ENCODE measurements at regions not wholly inside any gene's neighbourhood (a gene's known extent, or its start where the extent isn't known, plus 50 kb on each side); places are given as distances from the start of the nearest gene placed in this dataset.
"Not testable (repeated sequence)": the region's sequence is repeated elsewhere in the genome, so short reads cannot be mapped to it uniquely, and the experiment has no call there.

DNA sequence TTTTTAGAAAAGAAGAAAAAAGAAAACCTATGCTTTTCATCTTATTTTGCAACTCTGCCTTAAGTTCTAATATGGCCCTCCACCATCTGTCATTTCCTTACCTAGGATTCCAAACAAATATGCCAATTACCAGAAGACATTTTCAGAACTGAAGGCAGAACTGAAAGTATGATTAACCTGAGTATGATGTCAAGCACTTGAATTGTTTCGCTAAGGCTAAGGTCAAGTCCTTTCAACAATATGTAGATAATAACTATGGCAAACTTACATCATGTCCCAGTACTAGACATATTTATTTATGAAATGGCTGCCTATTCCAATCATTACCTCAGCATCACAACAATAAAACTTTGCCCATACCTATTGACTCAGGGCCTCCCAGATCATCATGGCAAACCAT is 91.0 kb downstream of the OR13H1 start:
- Mint-ChIP-seq H3K36me3 (ENCODE audit: unreplicated experiment) (no peaks in the 10 kb centered on the region), H3K27ac (ENCODE audit: unreplicated experiment) (no peak overlapping the region), H3K4me3 (ENCODE audit: unreplicated experiment) (no peak overlapping the region), H3K4me1 (ENCODE audit: low read depth, unreplicated experiment) (no peaks in the 10 kb centered on the region), H3K9me3 (ENCODE audit: unreplicated experiment) (no peaks in the 10 kb centered on the region), H3K27me3 (ENCODE audit: unreplicated experiment) (no peaks in the 10 kb centered on the region)
- TF ChIP-seq, protein P1, sequence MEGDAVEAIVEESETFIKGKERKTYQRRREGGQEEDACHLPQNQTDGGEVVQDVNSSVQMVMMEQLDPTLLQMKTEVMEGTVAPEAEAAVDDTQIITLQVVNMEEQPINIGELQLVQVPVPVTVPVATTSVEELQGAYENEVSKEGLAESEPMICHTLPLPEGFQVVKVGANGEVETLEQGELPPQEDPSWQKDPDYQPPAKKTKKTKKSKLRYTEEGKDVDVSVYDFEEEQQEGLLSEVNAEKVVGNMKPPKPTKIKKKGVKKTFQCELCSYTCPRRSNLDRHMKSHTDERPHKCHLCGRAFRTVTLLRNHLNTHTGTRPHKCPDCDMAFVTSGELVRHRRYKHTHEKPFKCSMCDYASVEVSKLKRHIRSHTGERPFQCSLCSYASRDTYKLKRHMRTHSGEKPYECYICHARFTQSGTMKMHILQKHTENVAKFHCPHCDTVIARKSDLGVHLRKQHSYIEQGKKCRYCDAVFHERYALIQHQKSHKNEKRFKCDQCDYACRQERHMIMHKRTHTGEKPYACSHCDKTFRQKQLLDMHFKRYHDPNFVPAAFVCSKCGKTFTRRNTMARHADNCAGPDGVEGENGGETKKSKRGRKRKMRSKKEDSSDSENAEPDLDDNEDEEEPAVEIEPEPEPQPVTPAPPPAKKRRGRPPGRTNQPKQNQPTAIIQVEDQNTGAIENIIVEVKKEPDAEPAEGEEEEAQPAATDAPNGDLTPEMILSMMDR (IDR thresholded peaks at IDR 0.05; ENCODE audit: partially characterized antibody, unreplicated experiment): no peak
- DNase-seq: no peak

- Mint-ChIP-seq H3K36me3 (ENCODE audit: unreplicated experiment) (no peaks in the 10 kb centered on the region), H3K27me3 (ENCODE audit: unreplicated experiment) (peaks cover 2% of the 10 kb centered on the region)
These were observed 102.2 kb downstream of the OR13H1 start for GRCh38 chrX:131646106-131646505.

GRCh38 chrX:131649741-131650140 is 105.9 kb downstream of the OR13H1 start:
- DNase-seq: no peak
- Mint-ChIP-seq H3K4me1 (ENCODE audit: low read depth, unreplicated experiment) (no peaks in the 10 kb centered on the region), H3K27ac (ENCODE audit: unreplicated experiment) (no peak overlapping the region), H3K9me3 (ENCODE audit: unreplicated experiment) (no peaks in the 10 kb centered on the region), H3K27me3 (ENCODE audit: unreplicated experiment) (no peaks in the 10 kb centered on the region), H3K36me3 (ENCODE audit: unreplicated experiment) (no peaks in the 10 kb centered on the region), H3K4me3 (ENCODE audit: unreplicated experiment) (no peak overlapping the region)
- TF ChIP-seq, protein P1 (IDR thresholded peaks at IDR 0.05; ENCODE audit: partially characterized antibody, unreplicated experiment): no peak

More at GRCh38 chrX:131646106-131646505, 102.2 kb downstream of the OR13H1 start:
- TF ChIP-seq, protein P1 (IDR thresholded peaks at IDR 0.05; ENCODE audit: partially characterized antibody, unreplicated experiment): no peak
- no peak overlapping the region for H3K4me3 Mint-ChIP-seq (ENCODE audit: unreplicated experiment)
- no peak for DNase-seq
- no peaks in the 10 kb centered on the region for H3K4me1 Mint-ChIP-seq (ENCODE audit: low read depth, unreplicated experiment)
- H3K27ac Mint-ChIP-seq (ENCODE audit: unreplicated experiment): no peak overlapping the region
- H3K9me3 Mint-ChIP-seq (ENCODE audit: unreplicated experiment): no peaks in the 10 kb centered on the region

GRCh38 chrX:131650637-131651410 is 107.0 kb downstream of the OR13H1 start:
- no peaks in the 10 kb centered on the region for H3K27me3 Mint-ChIP-seq (ENCODE audit: unreplicated experiment)
- H3K27ac Mint-ChIP-seq (ENCODE audit: unreplicated experiment): no peak overlapping the region
- no peaks in the 10 kb centered on the region for H3K36me3 Mint-ChIP-seq (ENCODE audit: unreplicated experiment)
- no peak for DNase-seq
- TF ChIP-seq, protein P1 (IDR thresholded peaks at IDR 0.05; ENCODE audit: partially characterized antibody, unreplicated experiment): no peak
- no peaks in the 10 kb centered on the region for H3K9me3 Mint-ChIP-seq (ENCODE audit: unreplicated experiment)
- H3K4me1 Mint-ChIP-seq (ENCODE audit: low read depth, unreplicated experiment): no peaks in the 10 kb centered on the region
- H3K4me3 Mint-ChIP-seq (ENCODE audit: unreplicated experiment): no peak overlapping the region

GRCh38 chrX:131663726-131664125 is 119.9 kb downstream of the OR13H1 start:
- H3K4me3 Mint-ChIP-seq (ENCODE audit: unreplicated experiment); H3K27me3 Mint-ChIP-seq (ENCODE audit: unreplicated experiment); H3K9me3 Mint-ChIP-seq (ENCODE audit: unreplicated experiment); H3K4me1 Mint-ChIP-seq (ENCODE audit: low read depth, unreplicated experiment); H3K27ac Mint-ChIP-seq (ENCODE audit: unreplicated experiment); H3K36me3 Mint-ChIP-seq (ENCODE audit: unreplicated experiment); DNase-seq: not testable (repeated sequence)
